HUDEP-2 (cell line): ENCODE measurements at regions not wholly inside any gene's neighbourhood (a gene's known extent, or its start where the extent isn't known, plus 50 kb on each side); places are given as distances from the start of the nearest gene placed in this dataset.

Experiments
- DNase-seq, 76 experiments: peaks; one replicate each; lab custom pipeline; 2025; ENCODE audit not compliant: unreplicated experiment in 76 of 76; lab: John Stamatoyannopoulos, UW

DNA sequence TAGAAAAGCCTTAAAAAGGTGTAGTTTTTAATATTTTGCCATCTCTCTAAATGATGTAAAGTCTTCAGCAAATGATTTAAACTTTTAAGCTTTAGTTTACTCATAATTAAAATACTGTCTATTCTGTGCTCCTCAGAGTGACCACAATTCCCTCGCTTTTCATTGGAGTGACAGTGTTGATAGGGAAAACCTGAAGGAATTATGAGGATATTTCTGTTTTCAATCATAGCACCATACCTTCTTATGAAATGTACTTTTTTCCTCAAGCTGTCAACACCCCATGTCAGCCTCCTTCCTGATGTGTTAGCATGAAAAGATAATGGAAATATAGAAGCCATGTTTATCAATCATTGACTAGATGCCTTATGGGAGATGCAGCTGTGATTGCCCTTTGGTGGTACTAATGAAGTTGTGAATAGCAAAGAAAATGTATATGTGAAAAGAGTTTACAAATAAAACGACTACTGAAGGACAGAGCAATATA, 145.4 kb upstream of the EYS start:
- DNase-seq = no peak

DNA sequence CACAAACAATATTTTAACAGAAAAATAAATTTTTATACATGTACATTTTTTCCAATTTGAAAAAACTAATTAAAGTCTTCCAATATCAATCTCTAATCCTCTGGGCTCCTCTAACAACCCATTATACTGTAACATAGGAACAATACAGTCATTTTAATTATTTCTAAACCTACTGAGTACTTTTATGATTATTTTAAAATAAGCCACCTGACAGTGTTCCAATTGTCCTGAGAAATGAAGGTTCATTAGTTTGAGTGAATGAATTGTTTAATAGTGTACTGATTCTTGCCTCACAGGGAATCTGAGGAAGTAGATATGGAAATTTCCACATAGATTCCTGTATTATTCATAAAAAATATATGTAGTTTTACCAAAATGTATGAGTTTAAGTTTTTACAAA, 123.1 kb upstream of the EYS start:
- no peak for DNase-seq

DNA sequence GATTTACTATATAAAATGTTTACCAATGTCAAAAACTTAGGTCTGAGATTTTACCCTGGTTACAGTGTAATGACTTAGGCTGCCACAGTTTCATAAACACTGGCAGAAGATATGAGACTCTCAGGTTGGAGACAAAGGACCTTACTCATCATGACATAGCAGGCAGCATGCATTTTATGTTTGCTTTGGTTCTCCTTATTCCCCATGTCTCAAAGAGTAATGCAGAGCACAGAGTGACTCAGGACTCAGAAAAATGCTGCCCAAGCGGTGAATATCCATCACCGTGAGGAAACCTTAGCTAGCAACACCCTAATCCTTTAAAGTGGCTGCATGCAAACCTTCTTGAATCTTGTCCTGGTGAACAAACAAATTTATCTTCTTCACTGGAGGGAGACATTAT, 112.1 kb upstream of the EYS start:
- DNase-seq = no peak

DNA sequence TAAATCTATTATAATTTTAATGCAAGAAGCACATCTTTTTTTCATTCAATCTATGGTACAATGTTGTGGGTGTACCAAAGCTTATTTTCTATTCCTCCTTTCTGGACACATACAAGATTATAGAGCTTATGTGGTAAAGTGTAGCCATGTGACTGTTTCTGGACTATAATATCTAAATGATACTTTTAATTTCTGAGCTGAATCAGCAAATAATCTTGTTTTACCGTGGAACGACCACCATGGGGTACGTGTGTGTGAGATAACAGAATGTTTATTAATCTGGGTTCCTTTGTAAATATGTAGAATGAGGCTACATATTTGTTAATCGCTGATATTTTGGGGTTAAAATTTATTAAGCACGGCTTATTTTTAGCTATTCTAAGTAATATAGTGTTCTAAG, 111.5 kb upstream of the EYS start:
- no peak for DNase-seq

DNA sequence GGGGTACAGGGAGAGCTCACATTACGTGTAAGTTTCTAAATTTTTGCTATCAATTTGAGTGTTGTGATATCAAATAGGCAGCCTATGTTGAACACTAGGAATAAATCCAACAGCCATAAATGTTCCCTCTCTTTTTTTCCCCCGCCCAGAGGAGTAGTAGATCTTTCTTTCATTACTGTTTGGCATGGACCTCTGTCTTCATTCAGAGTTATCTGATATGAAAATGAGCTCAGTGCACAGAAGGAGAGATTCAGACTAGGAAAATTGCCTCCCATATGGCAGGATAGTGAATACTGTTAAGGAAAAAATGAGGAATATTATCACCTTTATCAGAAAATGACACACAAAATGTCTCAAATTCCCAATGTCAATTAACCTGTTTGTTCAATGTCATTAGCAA, 110.0 kb upstream of the EYS start:
- no peak for DNase-seq

DNA sequence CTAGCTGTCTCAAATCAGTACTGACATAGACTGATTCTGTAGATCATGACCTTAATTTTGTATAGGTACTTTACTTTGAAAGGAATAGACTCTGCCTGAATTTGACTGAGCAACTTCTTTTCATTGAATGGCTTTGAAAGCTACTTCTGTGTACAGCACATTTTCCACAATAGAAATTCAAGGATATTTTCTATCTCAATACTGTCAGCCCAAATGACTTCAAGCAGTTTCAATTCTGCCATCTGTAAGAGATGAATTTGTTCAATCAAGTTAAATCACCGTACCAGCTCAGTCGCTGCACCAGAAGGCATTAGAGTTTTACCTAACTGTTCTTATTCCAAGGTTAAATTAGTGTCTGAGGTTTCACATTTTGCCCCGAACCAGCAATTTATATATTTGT, 107.0 kb upstream of the EYS start:
- DNase-seq = no peak

DNA sequence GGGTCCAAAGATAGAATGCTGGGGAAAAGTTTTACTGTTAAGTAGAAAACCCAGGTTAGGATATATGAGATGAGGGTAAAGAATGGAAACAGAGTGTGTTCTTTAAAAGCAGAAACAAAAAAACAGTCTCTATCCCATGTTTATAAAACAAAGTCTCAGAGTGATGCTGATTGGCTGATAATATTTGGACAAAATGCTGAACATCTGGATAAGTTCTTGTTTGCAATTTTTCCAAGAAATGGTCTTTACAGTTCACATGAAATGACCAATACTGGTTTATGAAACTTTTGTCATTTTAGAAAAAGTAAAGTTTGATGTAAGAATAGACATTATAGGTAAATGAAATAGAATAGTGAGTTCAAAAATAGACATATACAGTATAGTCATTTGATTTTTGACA, 96.2 kb upstream of the EYS start:
- DNase-seq = no peak

DNA sequence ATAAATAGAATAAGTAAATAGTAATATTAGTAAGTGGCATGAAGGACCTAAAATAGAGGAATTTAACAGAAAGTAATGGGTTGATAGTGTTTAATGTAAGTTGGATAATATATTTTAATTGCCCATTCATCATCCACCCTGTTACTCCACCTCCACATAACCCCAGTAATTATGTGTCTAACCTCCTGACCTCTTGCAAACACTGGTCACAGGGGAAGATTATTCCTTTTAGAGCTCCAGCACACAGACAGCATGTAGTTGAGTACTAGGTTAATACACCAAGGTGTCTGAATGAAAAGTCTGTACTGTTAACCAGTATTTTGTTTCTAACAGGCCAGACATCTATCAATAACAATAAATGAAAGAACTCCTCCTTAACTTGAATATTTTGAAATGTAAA, 92.4 kb upstream of the EYS start:
- DNase-seq = no peak

DNA sequence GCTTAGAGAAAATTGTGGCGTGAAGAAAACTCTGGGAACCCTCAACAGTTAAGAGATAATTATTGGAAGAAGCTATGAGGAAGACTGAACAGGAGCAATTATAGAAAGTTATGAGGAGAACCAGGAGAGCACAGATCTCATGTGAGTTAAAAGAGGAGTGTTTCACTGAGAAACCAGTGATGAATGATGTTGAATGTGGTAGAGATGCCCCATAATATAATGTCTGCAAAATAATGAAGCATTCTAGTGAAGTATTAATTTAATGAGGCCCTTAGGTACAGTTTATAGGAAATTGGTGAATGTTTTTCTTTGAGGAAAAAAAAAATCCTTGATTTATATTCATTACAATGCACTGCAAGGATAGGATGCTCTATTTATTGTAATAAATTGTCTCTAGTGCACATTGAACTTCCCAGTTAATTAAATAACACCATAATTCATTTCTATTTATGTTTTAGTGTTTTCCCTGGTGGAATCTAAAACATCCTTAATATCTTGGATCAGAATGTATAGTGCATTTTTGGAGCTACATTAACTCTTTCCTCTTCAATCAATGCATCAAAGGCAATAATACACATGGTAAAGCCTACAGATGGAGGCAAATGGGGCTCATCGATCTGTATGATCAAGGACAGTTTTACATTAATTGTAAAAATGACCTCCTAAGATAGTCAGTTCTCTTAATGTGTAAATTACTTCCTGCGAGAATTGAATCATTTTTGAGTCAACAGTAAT, 91.4 kb upstream of the EYS start:
- no peak for DNase-seq

DNA sequence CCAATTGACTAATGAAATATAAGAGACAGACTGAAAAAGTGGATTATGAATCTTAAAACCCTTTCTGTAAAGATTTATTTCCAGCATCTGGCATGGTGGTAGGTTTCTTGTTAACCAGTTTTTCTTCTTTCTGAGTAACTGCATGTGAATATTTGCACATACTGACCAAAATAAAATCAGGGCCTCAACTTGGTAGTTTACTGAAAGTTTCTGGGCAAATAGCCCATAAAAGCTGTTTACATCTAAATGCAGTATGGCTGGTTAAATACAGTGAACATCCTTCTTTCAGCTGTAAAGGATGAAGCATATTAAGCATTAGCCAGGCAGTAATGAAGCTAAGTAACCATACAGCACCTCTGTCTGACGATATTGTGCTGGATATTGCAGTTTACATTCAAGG, 83.6 kb upstream of the EYS start:
- no peak for DNase-seq

DNA sequence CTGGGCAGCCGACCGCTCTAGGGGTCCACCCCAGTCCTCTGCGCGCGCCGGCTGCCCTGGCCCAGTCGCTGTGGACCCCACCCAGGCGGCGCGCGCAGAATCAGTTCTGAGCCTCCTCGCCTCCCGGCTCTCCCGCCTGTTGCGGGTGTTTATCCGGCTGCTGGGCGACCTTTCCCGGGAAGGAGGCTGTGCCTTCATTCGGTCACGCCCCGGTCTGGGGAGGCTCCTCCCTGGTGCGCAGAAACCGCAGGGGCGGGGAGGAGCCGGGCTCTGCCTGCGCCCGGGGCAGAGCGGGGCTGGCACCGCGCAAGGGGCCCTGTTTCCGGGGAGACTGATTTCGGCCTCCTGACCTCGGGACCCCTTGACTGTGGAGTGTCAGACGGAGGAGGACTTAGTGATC, 80.8 kb upstream of the EYS start:
- DNase-seq = no peak

DNA sequence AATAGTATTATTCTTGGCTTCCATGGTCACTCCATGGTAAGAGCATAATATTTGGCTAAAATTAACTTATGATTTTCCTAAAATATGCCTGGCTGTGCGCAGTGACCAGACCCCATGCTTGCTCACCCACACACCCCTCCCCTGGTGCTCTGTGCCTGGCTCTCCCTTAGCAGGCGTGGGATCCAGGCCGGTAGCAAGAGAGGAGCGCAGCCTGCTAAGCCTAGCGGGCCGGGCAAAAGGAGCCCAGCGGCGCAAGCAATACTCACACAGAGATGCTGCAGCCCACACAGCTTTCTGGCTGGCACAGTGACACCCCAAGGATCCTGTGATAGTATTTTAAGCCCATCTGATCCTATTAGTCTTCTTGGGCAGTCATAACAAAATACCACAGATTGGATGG, 79.8 kb upstream of the EYS start:
- no peak for DNase-seq

DNA sequence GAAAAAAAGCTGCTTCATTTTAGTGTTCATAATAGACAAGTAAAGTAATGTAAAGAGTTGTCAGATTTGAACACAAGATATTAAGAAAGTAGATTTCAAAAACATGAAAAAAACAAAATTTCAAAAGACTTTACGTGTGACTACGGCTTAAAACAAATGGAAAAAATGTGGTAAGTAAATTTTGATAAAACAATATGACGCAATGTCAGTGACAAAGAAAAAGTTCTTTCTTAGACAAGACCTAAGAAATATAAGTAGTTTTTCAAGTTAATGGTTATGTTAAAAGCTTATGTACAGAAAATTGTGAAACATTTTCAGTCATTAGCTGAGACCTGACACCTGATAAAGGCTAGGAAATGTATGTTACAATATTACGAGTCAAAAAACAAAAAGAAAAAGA, 73.7 kb upstream of the EYS start:
- DNase-seq = no peak

DNA sequence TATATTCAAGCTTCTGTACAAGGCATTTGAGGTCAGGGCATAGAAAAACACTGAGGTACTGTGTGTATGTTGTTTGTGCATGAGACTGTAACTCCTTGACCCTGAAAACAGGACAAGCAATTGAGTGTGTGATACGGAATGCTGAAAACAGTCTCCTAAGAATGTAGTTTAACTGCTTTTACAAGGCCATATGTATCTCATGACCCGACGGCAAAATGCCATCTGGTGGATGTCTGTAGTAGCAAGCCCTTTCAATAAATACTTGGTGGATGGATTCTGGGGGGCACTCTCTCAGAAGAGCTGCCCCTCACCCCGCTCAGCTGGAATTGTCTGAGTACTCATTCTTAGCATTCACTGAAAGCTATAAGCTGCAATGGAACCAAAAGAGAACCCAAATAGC, 69.3 kb upstream of the EYS start:
- no peak for DNase-seq

DNA sequence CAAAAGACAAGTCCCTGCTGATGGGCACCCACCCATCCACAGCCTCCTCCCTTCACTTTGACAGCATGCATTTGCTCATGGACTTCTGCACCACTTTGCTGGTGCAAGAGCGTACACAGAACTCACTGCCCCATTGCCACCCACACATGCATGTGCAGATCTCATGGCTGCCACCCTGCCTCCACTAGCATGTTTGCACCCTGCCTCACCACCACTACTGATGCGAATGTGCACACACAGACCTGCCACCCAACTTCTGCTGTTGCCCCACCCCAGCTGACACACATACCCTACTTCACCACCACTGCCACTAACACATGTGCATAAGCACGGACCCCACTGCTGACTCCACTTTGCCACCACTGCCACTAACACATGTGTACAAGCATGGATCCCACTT, 64.9 kb upstream of the EYS start:
- no peak for DNase-seq

DNA sequence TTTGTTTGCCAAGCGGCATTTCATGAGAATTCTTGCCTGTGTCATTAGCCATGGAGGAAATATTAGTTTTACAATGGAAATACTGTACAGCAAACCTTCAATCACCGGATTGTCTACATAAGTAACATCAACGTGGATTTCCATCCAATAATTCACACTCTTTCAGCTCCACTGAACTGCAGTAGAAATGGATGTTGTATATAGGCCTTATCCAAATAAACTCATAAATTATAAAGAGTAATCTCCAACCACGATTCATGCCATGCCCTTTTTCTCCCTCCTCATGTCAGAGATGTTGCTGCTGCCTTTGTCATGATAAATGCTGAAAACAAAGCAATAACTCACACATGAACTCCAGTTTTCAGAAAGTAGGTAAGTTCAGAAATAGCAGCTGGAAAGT, 54.9 kb upstream of the EYS start:
- no peak for DNase-seq

DNA sequence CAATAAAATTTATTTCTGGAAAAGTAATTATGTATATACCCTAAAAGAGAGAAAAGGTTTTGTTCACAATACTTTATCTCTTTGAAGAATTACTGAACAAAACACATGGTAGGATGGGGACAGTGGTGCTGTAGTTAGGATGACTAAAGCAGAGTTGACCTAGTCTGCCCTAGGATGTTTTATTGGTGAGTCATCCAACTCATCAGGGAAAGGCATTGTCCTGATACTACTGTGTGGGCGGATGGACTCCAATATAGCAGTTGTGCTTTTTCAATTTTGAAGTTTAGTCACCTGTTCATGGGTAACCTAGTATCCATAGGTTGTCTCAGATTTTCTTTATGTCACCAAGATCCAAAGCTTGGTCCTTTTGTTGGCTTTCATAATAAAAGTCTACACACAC, 53.3 kb upstream of the EYS start:
- no peak for DNase-seq
